ENCODE measurements at regions not wholly inside any gene's neighbourhood (a gene's known extent, or its start where the extent isn't known, plus 50 kb on each side); places are given as distances from the start of the nearest gene placed in this dataset.

GRCh38 chr16:50495673-50496072 is 52.5 kb upstream of the NKD1 start:
- POLR2A ChIA-PET, result no interaction called here
- no peak overlapping the region for H3K4me3 Mint-ChIP-seq

More at GRCh38 chr16:50495673-50496072, 52.5 kb upstream of the NKD1 start:
- Histone ChIP-seq H3K4me1 (ENCODE audit: control insufficient read depth in 2 of 2, insufficient read depth in 2 of 2, low read length in 2 of 2) (no peaks in the 10 kb centered on the region), H3K36me3 (replicated peaks in 1 of 2; ENCODE audit: control extremely low read depth in 1 of 2, control insufficient read depth in 1 of 2, extremely low read depth in 1 of 2, insufficient read depth in 2 of 2, low read length in 1 of 2) (no peaks in the 10 kb centered on the region), H3K79me2 (ENCODE audit: control insufficient read depth, insufficient read depth, low read length) (no peaks in the 10 kb centered on the region), H3K9ac (ENCODE audit: low read length) (no peak overlapping the region), H3K27me3 (replicated peaks in 1 of 4; ENCODE audit: control extremely low read depth in 1 of 4, control insufficient read depth in 3 of 4, insufficient read depth in 4 of 4, low read length in 3 of 4) (peaks cover 0 to 3% (median 0%) of the 10 kb centered on the region in 4 experiments), H4K20me1 (ENCODE audit: control insufficient read depth, insufficient read depth, low read length, poor library complexity, severe bottlenecking) (no peaks in the 10 kb centered on the region), H3K9me3 (ENCODE audit: control extremely low read depth in 1 of 3, control insufficient read depth in 2 of 3, insufficient read depth in 1 of 3, low read length in 2 of 3) (peaks cover 0 to 7% (median 0%) of the 10 kb centered on the region in 3 donors), H3K4me2 (replicated peaks; ENCODE audit: low read depth, low read length, poor library complexity, severe bottlenecking) (no peak overlapping the region), H3K4me3 (ENCODE audit: control extremely low read depth in 1 of 5, extremely low read depth in 1 of 5, insufficient read depth in 1 of 5, low read depth in 2 of 5, low read length in 4 of 5) (no peak overlapping the region), H3K27ac (ENCODE audit: low read length in 2 of 2) (no peak overlapping the region), H2AFZ (ENCODE audit: insufficient read depth, low read depth, low read length, poor library complexity, severe bottlenecking) (no peak overlapping the region)
- intact Hi-C loops (cut with micrococcal nuclease), result no loop called here
- TF ChIP-seq EZH2 (IDR thresholded peaks at IDR 0.05; ENCODE audit: borderline replicate concordance, insufficient read depth, low read depth, low read length, poor library complexity, severe bottlenecking) (no peak), CTCF (IDR thresholded peaks at IDR 0.05) (no peak)
- no peak overlapping the region for H3K27ac Mint-ChIP-seq
- ATAC-seq (ENCODE audit: low read depth) (no peak), DNase-seq (no peak)
- 93% methylated on average over 7 of the region's 7 CpGs for WGBS (ENCODE audit: insufficient coverage)
- H3K4me1 Mint-ChIP-seq, result no peaks in the 10 kb centered on the region
- no peaks in the 10 kb centered on the region for H3K9me3 Mint-ChIP-seq (ENCODE audit: insufficient read depth)
- H3K27me3 Mint-ChIP-seq, result peaks cover 22% of the 10 kb centered on the region
- CTCF ChIA-PET, result interaction anchor here (1.0 kb wide), 1 partner anchor 149 kb away, joined by 3 read pairs; no protein-coding TSS in a partner anchor
